Activated CD8-positive, alpha-beta T cell treated with anti-CD3 and anti-CD28 coated beads, Interleukin-2, amount 10 ng/mL, durations not matched to agents 7 days and 5 days (primary cell): ENCODE measurements at regions not wholly inside any gene's neighbourhood (a gene's known extent, or its start where the extent isn't known, plus 50 kb on each side); places are given as distances from the start of the nearest gene placed in this dataset.

ENCODE experiments used
- ATAC-seq: fragments of 150-1000 bp; cut with Tn5 transposase; one replicate; pipeline ENCODE4 v1.10.0; 2021; ENCODE audit warnings: moderate library complexity
- CTCF ChIA-PET: fragments of 350-600 bp; sonication (Branson Sonifier 250); formaldehyde crosslinking; loops from one replicate; lab custom pipeline; 2021; ENCODE audit warnings: antibody characterized with exemption; lab: Charles Lee
- POLR2A ChIA-PET: fragments of 350-600 bp; sonication (Branson Sonifier 250); formaldehyde crosslinking; loops from one replicate; lab custom pipeline; 2021; ENCODE audit warnings: antibody characterized with exemption; lab: Charles Lee
- DNase-seq: peaks from one replicate; pipeline ENCODE4 v3.0.0-alpha.2; 2020
- H3K27ac Mint-ChIP-seq: one replicate; pipeline ENCODE4 v1.8.0; 2021; ENCODE audit warnings: mild to moderate bottlenecking, mixed read lengths
- H3K27me3 Mint-ChIP-seq: one replicate; pipeline ENCODE4 v1.8.0; 2021; ENCODE audit warnings: low read depth, mixed read lengths
- H3K36me3 Mint-ChIP-seq: one replicate; pipeline ENCODE4 v1.8.0; 2021; ENCODE audit warnings: low read depth, mixed read lengths
- H3K4me1 Mint-ChIP-seq: one replicate; pipeline ENCODE4 v1.8.0; 2021; ENCODE audit warnings: low read depth, mixed read lengths
- H3K4me3 Mint-ChIP-seq: one replicate; pipeline ENCODE4 v1.8.0; 2021; ENCODE audit warnings: mild to moderate bottlenecking, mixed read lengths
- H3K9me3 Mint-ChIP-seq: one replicate; pipeline ENCODE4 v1.8.0; 2022; ENCODE audit warnings: mixed read lengths; ENCODE audit not compliant: insufficient read depth

- no peaks in the 10 kb centered on the region for H3K36me3 Mint-ChIP-seq
- H3K4me1 Mint-ChIP-seq = no peaks in the 10 kb centered on the region
- DNase-seq = no peak
- H3K27me3 Mint-ChIP-seq = peaks cover 2% of the 10 kb centered on the region
- no peak for ATAC-seq
- H3K27ac Mint-ChIP-seq = no peak overlapping the region
- no peak overlapping the region for H3K4me3 Mint-ChIP-seq
- no peaks in the 10 kb centered on the region for H3K9me3 Mint-ChIP-seq
- POLR2A ChIA-PET = no interaction called here
- CTCF ChIA-PET = no interaction called here
These were observed 124.6 kb downstream of the ZNF621 start for GRCh38 chr3:40649346-40649745.

- H3K27me3 Mint-ChIP-seq = no peaks in the 10 kb centered on the region
- POLR2A ChIA-PET = no interaction called here
These were observed 127.3 kb downstream of the ZNF621 start for GRCh38 chr3:40652072-40652471.

GRCh38 chr3:40653001-40653400, 128.2 kb downstream of the ZNF621 start:
- CTCF ChIA-PET = no interaction called here
- Mint-ChIP-seq H3K4me1 (no peaks in the 10 kb centered on the region), H3K9me3 (no peaks in the 10 kb centered on the region), H3K36me3 (no peaks in the 10 kb centered on the region), H3K27me3 (no peaks in the 10 kb centered on the region), H3K27ac (no peak overlapping the region), H3K4me3 (no peak overlapping the region)
- POLR2A ChIA-PET = no interaction called here
- ATAC-seq (no peak), DNase-seq (no peak)

More at GRCh38 chr3:40652072-40652471, 127.3 kb downstream of the ZNF621 start:
- H3K4me1 Mint-ChIP-seq = no peaks in the 10 kb centered on the region
- no peak overlapping the region for H3K4me3 Mint-ChIP-seq
- no peaks in the 10 kb centered on the region for H3K9me3 Mint-ChIP-seq
- ATAC-seq (no peak), DNase-seq (no peak)
- no peak overlapping the region for H3K27ac Mint-ChIP-seq
- CTCF ChIA-PET = no interaction called here
- H3K36me3 Mint-ChIP-seq = no peaks in the 10 kb centered on the region

- DNase-seq (no peak), ATAC-seq (no peak)
- Mint-ChIP-seq H3K4me1 (no peaks in the 10 kb centered on the region), H3K4me3 (no peak overlapping the region), H3K27ac (no peak overlapping the region), H3K9me3 (no peaks in the 10 kb centered on the region), H3K36me3 (no peaks in the 10 kb centered on the region), H3K27me3 (peaks cover 3% of the 10 kb centered on the region)
- POLR2A ChIA-PET = no interaction called here
- CTCF ChIA-PET = no interaction called here
These were observed 129.1 kb downstream of the ZNF621 start for GRCh38 chr3:40653878-40654277.

GRCh38 chr3:40655551-40655950, 130.8 kb downstream of the ZNF621 start:
- DNase-seq = no peak
- Mint-ChIP-seq H3K27ac (no peak overlapping the region), H3K27me3 (peaks cover 3% of the 10 kb centered on the region), H3K4me1 (no peaks in the 10 kb centered on the region), H3K36me3 (no peaks in the 10 kb centered on the region), H3K9me3 (no peaks in the 10 kb centered on the region), H3K4me3 (no peak overlapping the region)
- ATAC-seq = no peak
- POLR2A ChIA-PET = no interaction called here
- CTCF ChIA-PET = no interaction called here

- DNase-seq = no peak
These were observed 132.9 kb downstream of the ZNF621 start for GRCh38 chr3:40657623-40658022.

GRCh38 chr3:40658305-40658704, 133.5 kb downstream of the ZNF621 start:
- CTCF ChIA-PET = no interaction called here

More at GRCh38 chr3:40657623-40658022, 132.9 kb downstream of the ZNF621 start:
- Mint-ChIP-seq H3K27ac (no peak overlapping the region), H3K9me3 (no peaks in the 10 kb centered on the region), H3K27me3 (peaks cover 3% of the 10 kb centered on the region), H3K4me3 (no peak overlapping the region), H3K36me3 (no peaks in the 10 kb centered on the region), H3K4me1 (no peaks in the 10 kb centered on the region)
- no peak for ATAC-seq
- CTCF ChIA-PET = no interaction called here
- POLR2A ChIA-PET = no interaction called here

GRCh38 chr3:40660554-40660953, 135.8 kb downstream of the ZNF621 start:
- Mint-ChIP-seq H3K36me3 (no peaks in the 10 kb centered on the region), H3K4me1 (no peaks in the 10 kb centered on the region), H3K27me3 (peaks cover 9% of the 10 kb centered on the region), H3K9me3 (no peaks in the 10 kb centered on the region), H3K4me3 (no peak overlapping the region), H3K27ac (no peak overlapping the region)
- CTCF ChIA-PET = no interaction called here
- ATAC-seq (no peak), DNase-seq (no peak)
- POLR2A ChIA-PET = no interaction called here

More at GRCh38 chr3:40658305-40658704, 133.5 kb downstream of the ZNF621 start:
- ATAC-seq (no peak), DNase-seq (no peak)
- H3K27me3 Mint-ChIP-seq = peaks cover 3% of the 10 kb centered on the region
- POLR2A ChIA-PET = no interaction called here
- no peaks in the 10 kb centered on the region for H3K4me1 Mint-ChIP-seq
- H3K27ac Mint-ChIP-seq = no peak overlapping the region
- H3K4me3 Mint-ChIP-seq = no peak overlapping the region
- H3K36me3 Mint-ChIP-seq = no peaks in the 10 kb centered on the region
- no peaks in the 10 kb centered on the region for H3K9me3 Mint-ChIP-seq

- Mint-ChIP-seq H3K36me3 (no peaks in the 10 kb centered on the region), H3K4me1 (no peaks in the 10 kb centered on the region), H3K9me3 (no peaks in the 10 kb centered on the region), H3K4me3 (no peak overlapping the region), H3K27ac (no peak overlapping the region), H3K27me3 (peaks cover 14% of the 10 kb centered on the region)
- DNase-seq = no peak
- ChIA-PET CTCF (no interaction called here), POLR2A (no interaction called here)
- no peak for ATAC-seq
These were observed 136.5 kb downstream of the ZNF621 start for GRCh38 chr3:40661284-40661683.

GRCh38 chr3:40663280-40663679, 138.5 kb downstream of the ZNF621 start:
- no peaks in the 10 kb centered on the region for H3K36me3 Mint-ChIP-seq
- DNase-seq = no peak
- H3K4me1 Mint-ChIP-seq = no peaks in the 10 kb centered on the region
- no peaks in the 10 kb centered on the region for H3K9me3 Mint-ChIP-seq
- POLR2A ChIA-PET = no interaction called here
- H3K4me3 Mint-ChIP-seq = no peak overlapping the region
- no peak for ATAC-seq
- CTCF ChIA-PET = no interaction called here
- no peak overlapping the region for H3K27ac Mint-ChIP-seq
- peaks cover 12% of the 10 kb centered on the region for H3K27me3 Mint-ChIP-seq

GRCh38 chr3:40669176-40669575, 144.4 kb downstream of the ZNF621 start:
- Mint-ChIP-seq H3K27me3 (peaks cover 19% of the 10 kb centered on the region), H3K36me3 (no peaks in the 10 kb centered on the region), H3K27ac (no peak overlapping the region), H3K9me3 (no peaks in the 10 kb centered on the region), H3K4me3 (no peak overlapping the region), H3K4me1 (no peaks in the 10 kb centered on the region)
- ChIA-PET POLR2A (interaction anchor here (0.8 kb wide), 1 partner anchor 1216 kb away, joined by 3 read pairs; no protein-coding TSS in a partner anchor), CTCF (no interaction called here)
- ATAC-seq (no peak), DNase-seq (no peak)

GRCh38 chr3:40672861-40673260, 148.1 kb downstream of the ZNF621 start:
- Mint-ChIP-seq H3K4me1 (no peaks in the 10 kb centered on the region), H3K36me3 (no peaks in the 10 kb centered on the region), H3K27me3 (peaks cover 20% of the 10 kb centered on the region), H3K27ac (no peak overlapping the region), H3K9me3 (no peaks in the 10 kb centered on the region), H3K4me3 (no peak overlapping the region)
- POLR2A ChIA-PET = no interaction called here
- CTCF ChIA-PET = no interaction called here
- ATAC-seq = no peak
- no peak for DNase-seq

- H3K36me3 Mint-ChIP-seq = no peaks in the 10 kb centered on the region
- peaks cover 22% of the 10 kb centered on the region for H3K27me3 Mint-ChIP-seq
- H3K9me3 Mint-ChIP-seq = no peaks in the 10 kb centered on the region
These were observed 152.6 kb downstream of the ZNF621 start for GRCh38 chr3:40677321-40677720.

More at GRCh38 chr3:40677321-40677720, 152.6 kb downstream of the ZNF621 start:
- ChIA-PET POLR2A (no interaction called here), CTCF (no interaction called here)
- Mint-ChIP-seq H3K4me3 (no peak overlapping the region), H3K4me1 (no peaks in the 10 kb centered on the region), H3K27ac (no peak overlapping the region)
- ATAC-seq (no peak), DNase-seq (no peak)
